T follicular helper cell (primary cell): ENCODE measurements at regions not wholly inside any gene's neighbourhood (a gene's known extent, or its start where the extent isn't known, plus 50 kb on each side); places are given as distances from the start of the nearest gene placed in this dataset.

ENCODE experiments used
- DNase-seq: peaks from one replicate; pipeline ENCODE4 v3.0.0-alpha.2; 2020; ENCODE audit warnings: low read depth

- DNase-seq, result no peak
Observed at GRCh38 chr21:27017246-27017645, 50.4 kb upstream of the ADAMTS5 start.
